H9 (cell line): ENCODE measurements at regions not wholly inside any gene's neighbourhood (a gene's known extent, or its start where the extent isn't known, plus 50 kb on each side); places are given as distances from the start of the nearest gene placed in this dataset.

Experiments used
- DNase-seq: peaks from one replicate; pipeline ENCODE4 v3.0.0-alpha.2; 2017
- H2AFZ ChIP-seq: one replicate; pipeline ENCODE4 v1.6.1; 2013; ENCODE audit warnings: mild to moderate bottlenecking, low read length, control low read depth, moderate library complexity
- H2AK5ac ChIP-seq: 2 replicates; pipeline ENCODE4 v1.6.1; 2013; ENCODE audit warnings: low read length, control low read depth, mixed read lengths; ENCODE audit not compliant: insufficient read length
- H2BK120ac ChIP-seq: one replicate; pipeline ENCODE4 v1.6.1; 2013; ENCODE audit warnings: low read depth, mild to moderate bottlenecking, low read length, control low read depth, inconsistent platforms; ENCODE audit not compliant: poor library complexity, severe bottlenecking
- H2BK12ac ChIP-seq: 2 replicates; pipeline ENCODE4 v1.6.1; 2013; ENCODE audit warnings: low read length, control low read depth, mixed read lengths, low read depth; ENCODE audit not compliant: insufficient read length
- H2BK15ac ChIP-seq: 2 replicates; pipeline ENCODE4 v1.6.1; 2013; ENCODE audit warnings: low read depth, low read length, control low read depth
- H2BK20ac ChIP-seq: one replicate; pipeline ENCODE4 v1.6.1; 2013; ENCODE audit warnings: low read depth, mild to moderate bottlenecking, low read length, control low read depth, inconsistent platforms; ENCODE audit not compliant: poor library complexity, severe bottlenecking
- H2BK5ac ChIP-seq: 2 replicates; pipeline ENCODE4 v1.6.1; 2013; ENCODE audit warnings: low read length, control low read depth, mixed read lengths; ENCODE audit not compliant: insufficient read length
- H3K14ac ChIP-seq: 2 replicates; pipeline ENCODE4 v1.6.1; 2013; ENCODE audit warnings: low read length, control low read depth; ENCODE audit not compliant: insufficient read depth
- H3K18ac ChIP-seq: 2 replicates; pipeline ENCODE4 v1.6.1; 2013; ENCODE audit warnings: low read depth, mild to moderate bottlenecking, mixed read lengths, low read length, control low read depth; ENCODE audit not compliant: insufficient read length
- H3K23ac ChIP-seq: 2 replicates; pipeline ENCODE4 v1.6.1; 2013; ENCODE audit warnings: low read length, control low read depth, mixed read lengths, low read depth; ENCODE audit not compliant: insufficient read length
- H3K23me2 ChIP-seq: 2 replicates; pipeline ENCODE4 v1.6.1; 2013; ENCODE audit warnings: low read depth, mild to moderate bottlenecking, mixed read lengths, low read length, control low read depth; ENCODE audit not compliant: insufficient read length, poor library complexity, severe bottlenecking
- H3K27ac ChIP-seq: 2 replicates; pipeline ENCODE4 v1.5.1; 2013; ENCODE audit warnings: low read length, control low read depth, mixed read lengths, low read depth; ENCODE audit not compliant: insufficient read length
- H3K27me3 ChIP-seq: 2 replicates; pipeline ENCODE4 v1.6.1; 2013; ENCODE audit warnings: low read length, control low read depth, inconsistent platforms; ENCODE audit not compliant: insufficient read depth
- H3K4ac ChIP-seq: 2 replicates; pipeline ENCODE4 v1.6.1; 2013; ENCODE audit warnings: low read depth, mild to moderate bottlenecking, control low read depth, inconsistent platforms, low read length, moderate library complexity
- H3K4me1 ChIP-seq: 2 replicates; pipeline ENCODE4 v1.6.1; 2013; ENCODE audit warnings: low read length, control low read depth, inconsistent platforms; ENCODE audit not compliant: insufficient read depth
- H3K4me2 ChIP-seq: 2 replicates; pipeline ENCODE4 v1.6.1; 2013; ENCODE audit warnings: low read length, control low read depth, mixed read lengths; ENCODE audit not compliant: insufficient read length, insufficient read depth
- H3K56ac ChIP-seq: 2 replicates; pipeline ENCODE4 v1.6.1; 2013; ENCODE audit warnings: low read depth, mild to moderate bottlenecking, mixed read lengths, low read length, control low read depth; ENCODE audit not compliant: insufficient read length
- H3K79me1 ChIP-seq: 2 replicates; pipeline ENCODE4 v1.6.1; 2013; ENCODE audit warnings: low read depth, mild to moderate bottlenecking, moderate library complexity, low read length, control low read depth, inconsistent platforms; ENCODE audit not compliant: insufficient read depth, poor library complexity, severe bottlenecking
- H3K79me2 ChIP-seq: 2 replicates; pipeline ENCODE4 v1.6.1; 2013; ENCODE audit warnings: low read length, control low read depth, inconsistent platforms; ENCODE audit not compliant: insufficient read depth
- H3K9ac ChIP-seq: 2 replicates; pipeline ENCODE4 v1.6.1; 2013; ENCODE audit warnings: low read length, control low read depth, mixed read lengths; ENCODE audit not compliant: insufficient read length; ENCODE audit errors: extremely low read depth
- H3K9me3 ChIP-seq: one replicate; pipeline ENCODE4 v1.6.1; 2013; ENCODE audit warnings: low read depth, low read length, inconsistent platforms; ENCODE audit not compliant: control insufficient read depth
- H3T11ph ChIP-seq: one replicate; pipeline ENCODE4 v1.6.1; 2013; ENCODE audit warnings: mild to moderate bottlenecking, low read length, control low read depth, inconsistent platforms
- H4K20me1 ChIP-seq: one replicate; pipeline ENCODE4 v1.6.1; 2013; ENCODE audit not compliant: control insufficient read depth, insufficient read length, insufficient read depth
- H4K5ac ChIP-seq: 2 replicates; pipeline ENCODE4 v1.6.1; 2013; ENCODE audit warnings: low read depth, mild to moderate bottlenecking, mixed read lengths, low read length, control low read depth; ENCODE audit not compliant: insufficient read length
- H4K8ac ChIP-seq: replicated peaks from 2 replicates; pipeline ENCODE4 v1.6.1; 2013; ENCODE audit warnings: low read length, control low read depth, mixed read lengths, low read depth; ENCODE audit not compliant: insufficient read length
- H4K91ac ChIP-seq: 2 replicates; pipeline ENCODE4 v1.6.1; 2013; ENCODE audit warnings: low read depth, mild to moderate bottlenecking, moderate library complexity, mixed read lengths, low read length, control low read depth; ENCODE audit not compliant: insufficient read length
- H3K27ac Mint-ChIP-seq, 3 experiments: 2 replicates in 2 of 3; 3 replicates in 1 of 3; pipeline ENCODE4 v1.8.0; 2020 to 2021; ENCODE audit warnings: mixed read lengths in 3 of 3, mild to moderate bottlenecking in 1 of 3, moderate library complexity in 1 of 3
- H3K27me3 Mint-ChIP-seq: 2 replicates; pipeline ENCODE4 v1.8.0; 2021; ENCODE audit warnings: low read depth, mild to moderate bottlenecking, moderate library complexity, mixed read lengths
- H3K36me3 Mint-ChIP-seq, 3 experiments: 2 replicates in 2 of 3; 3 replicates in 1 of 3; pipeline ENCODE4 v1.8.0; 2020 to 2021; ENCODE audit warnings: low read depth in 3 of 3, mixed read lengths in 3 of 3; ENCODE audit not compliant: insufficient read depth in 1 of 3
- H3K4me1 Mint-ChIP-seq, 2 experiments: 2 replicates each; pipeline ENCODE4 v1.8.0; 2020; ENCODE audit warnings: mixed read lengths in 2 of 2
- H3K4me3 Mint-ChIP-seq, 2 experiments: 2 replicates in 1 of 2; 3 replicates in 1 of 2; pipeline ENCODE4 v1.8.0; 2020 to 2021; ENCODE audit warnings: mild to moderate bottlenecking in 2 of 2, mixed read lengths in 2 of 2, moderate library complexity in 1 of 2
- H3K9me3 Mint-ChIP-seq, 2 experiments: 2 replicates in 1 of 2; 3 replicates in 1 of 2; pipeline ENCODE4 v1.8.0; 2020; ENCODE audit warnings: mild to moderate bottlenecking in 2 of 2, mixed read lengths in 2 of 2, moderate library complexity in 1 of 2
- WGBS: extraction: QIAGEN DNeasy Blood & Tissue Kit; methylation state at CpG from one replicate; pipeline ENCODE4 v1.1.7; 2013; ENCODE audit warnings: missing lambda C conversion rate, low lambda C conversion rate, mixed read lengths; ENCODE audit not compliant: insufficient read length; ENCODE audit errors: extremely low coverage; 5-methylcytosine and 5-hydroxymethylcytosine counted together
- TF ChIP-seq, protein P1 (sequence below): fragments of 200-600 bp; sonication (generic); conservative IDR thresholded peaks from 3 replicates; pipeline ENCODE4 v1.8.0; 2021; ENCODE audit warnings: antibody characterized with exemption, mild to moderate bottlenecking

DNA sequence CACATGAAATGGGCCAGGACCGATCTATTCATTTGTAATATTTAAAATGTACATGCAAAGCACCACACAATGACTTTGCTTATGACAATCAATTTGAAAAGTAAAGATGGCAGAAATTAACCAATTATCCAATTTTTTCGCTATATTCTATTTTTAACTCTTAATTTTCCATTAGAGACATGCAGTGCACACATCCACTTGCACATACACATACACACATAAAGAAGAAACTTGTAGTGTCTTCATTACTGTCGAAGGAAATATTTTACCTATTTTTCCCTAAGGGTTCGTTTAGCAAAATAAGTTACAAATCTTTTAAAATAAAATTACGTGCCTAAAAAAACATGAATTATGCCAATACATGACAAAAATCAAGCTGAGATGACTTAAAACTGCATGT lies 194.3 kb upstream of the MDFIC2 start:
- H3K9me3 ChIP-seq: no peaks in the 10 kb centered on the region
- no peaks in the 10 kb centered on the region; a peak in 1 of 7 replicates for H3K36me3 Mint-ChIP-seq
- H4K8ac ChIP-seq: no peak overlapping the region
- H3K4me1 ChIP-seq: no peaks in the 10 kb centered on the region
- no peak overlapping the region for H3K23ac ChIP-seq
- H3K27ac Mint-ChIP-seq: no peak overlapping the region
- H2BK20ac ChIP-seq: no peak overlapping the region
- no peak overlapping the region for H2AK5ac ChIP-seq
- no peaks in the 10 kb centered on the region for H3K23me2 ChIP-seq
- H3K4me2 ChIP-seq: no peak overlapping the region
- no peak overlapping the region for H3T11ph ChIP-seq
- no peak overlapping the region for H3K9ac ChIP-seq
- H2BK120ac ChIP-seq: no peak overlapping the region
- no peaks in the 10 kb centered on the region for H3K27me3 Mint-ChIP-seq
- H3K14ac ChIP-seq: no peak overlapping the region
- H4K20me1 ChIP-seq: no peaks in the 10 kb centered on the region
- H3K4me1 Mint-ChIP-seq: peaks cover 8 to 13% of the 10 kb centered on the region in 2 experiments; a peak in 3 of 4 replicates
- H3K18ac ChIP-seq: no peak overlapping the region
- no peak overlapping the region for H3K27ac ChIP-seq
- no peaks in the 10 kb centered on the region; a peak in 1 of 5 replicates for H3K9me3 Mint-ChIP-seq
- no peak overlapping the region for H4K5ac ChIP-seq
- H3K79me2 ChIP-seq: no peaks in the 10 kb centered on the region
- no peak overlapping the region for H3K4me3 Mint-ChIP-seq
- no peaks in the 10 kb centered on the region for H3K27me3 ChIP-seq
- H3K56ac ChIP-seq: no peak overlapping the region
- H4K91ac ChIP-seq: no peak overlapping the region
- H3K79me1 ChIP-seq: no peaks in the 10 kb centered on the region
- H3K4ac ChIP-seq: no peak overlapping the region
- no peak overlapping the region for H2BK5ac ChIP-seq
- no CpG with 5 or more reads among the region's 5 CpGs for WGBS
- no peak overlapping the region for H2BK12ac ChIP-seq
- TF ChIP-seq, protein P1, sequence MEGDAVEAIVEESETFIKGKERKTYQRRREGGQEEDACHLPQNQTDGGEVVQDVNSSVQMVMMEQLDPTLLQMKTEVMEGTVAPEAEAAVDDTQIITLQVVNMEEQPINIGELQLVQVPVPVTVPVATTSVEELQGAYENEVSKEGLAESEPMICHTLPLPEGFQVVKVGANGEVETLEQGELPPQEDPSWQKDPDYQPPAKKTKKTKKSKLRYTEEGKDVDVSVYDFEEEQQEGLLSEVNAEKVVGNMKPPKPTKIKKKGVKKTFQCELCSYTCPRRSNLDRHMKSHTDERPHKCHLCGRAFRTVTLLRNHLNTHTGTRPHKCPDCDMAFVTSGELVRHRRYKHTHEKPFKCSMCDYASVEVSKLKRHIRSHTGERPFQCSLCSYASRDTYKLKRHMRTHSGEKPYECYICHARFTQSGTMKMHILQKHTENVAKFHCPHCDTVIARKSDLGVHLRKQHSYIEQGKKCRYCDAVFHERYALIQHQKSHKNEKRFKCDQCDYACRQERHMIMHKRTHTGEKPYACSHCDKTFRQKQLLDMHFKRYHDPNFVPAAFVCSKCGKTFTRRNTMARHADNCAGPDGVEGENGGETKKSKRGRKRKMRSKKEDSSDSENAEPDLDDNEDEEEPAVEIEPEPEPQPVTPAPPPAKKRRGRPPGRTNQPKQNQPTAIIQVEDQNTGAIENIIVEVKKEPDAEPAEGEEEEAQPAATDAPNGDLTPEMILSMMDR: no peak
- DNase-seq: no peak
- no peak overlapping the region for H2BK15ac ChIP-seq
- H2AFZ ChIP-seq: no peak overlapping the region
